ENCODE measurements at regions not wholly inside any gene's neighbourhood (a gene's known extent, or its start where the extent isn't known, plus 50 kb on each side); places are given as distances from the start of the nearest gene placed in this dataset.

DNA sequence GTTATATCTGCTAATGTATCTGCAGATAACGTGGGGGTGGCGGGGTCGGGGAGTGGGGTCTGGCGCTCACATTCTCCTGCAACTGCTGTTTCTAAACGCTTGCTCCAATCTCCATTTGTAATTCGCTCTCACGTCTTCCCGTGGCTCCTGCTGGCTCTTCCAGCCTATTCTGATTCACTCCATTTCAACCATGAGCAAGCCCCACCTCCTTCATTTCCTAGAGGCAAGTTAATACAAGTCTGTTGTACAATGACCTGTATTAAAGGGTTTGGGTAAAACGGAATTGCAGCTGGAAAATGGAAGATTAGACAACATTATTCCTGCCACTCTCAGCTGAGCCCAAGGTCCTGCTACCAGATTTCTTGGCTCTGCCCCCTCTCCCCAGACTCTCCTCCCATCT lies 132.3 kb downstream of the CSNK2A3 start:
- Histone ChIP-seq H3K27ac (no peak overlapping the region), H3K36me3 (no peaks in the 10 kb centered on the region), H3K4me1 (peaks cover 0 to 9% (median 2%) of the 10 kb centered on the region in 3 donors), H3K27me3 (no peaks in the 10 kb centered on the region), H3K4me3 (no peak overlapping the region), H3K9me3 (no peaks in the 10 kb centered on the region)
- ATAC-seq (no peak), FAIRE-seq (no peak), DNase-seq (no peak)
- intact Hi-C loops (cut with DNase I) = no loop called here
- 86% methylated on average over 9 of the region's 9 CpGs for WGBS, 2 donors
- TF ChIP-seq, protein P1, sequence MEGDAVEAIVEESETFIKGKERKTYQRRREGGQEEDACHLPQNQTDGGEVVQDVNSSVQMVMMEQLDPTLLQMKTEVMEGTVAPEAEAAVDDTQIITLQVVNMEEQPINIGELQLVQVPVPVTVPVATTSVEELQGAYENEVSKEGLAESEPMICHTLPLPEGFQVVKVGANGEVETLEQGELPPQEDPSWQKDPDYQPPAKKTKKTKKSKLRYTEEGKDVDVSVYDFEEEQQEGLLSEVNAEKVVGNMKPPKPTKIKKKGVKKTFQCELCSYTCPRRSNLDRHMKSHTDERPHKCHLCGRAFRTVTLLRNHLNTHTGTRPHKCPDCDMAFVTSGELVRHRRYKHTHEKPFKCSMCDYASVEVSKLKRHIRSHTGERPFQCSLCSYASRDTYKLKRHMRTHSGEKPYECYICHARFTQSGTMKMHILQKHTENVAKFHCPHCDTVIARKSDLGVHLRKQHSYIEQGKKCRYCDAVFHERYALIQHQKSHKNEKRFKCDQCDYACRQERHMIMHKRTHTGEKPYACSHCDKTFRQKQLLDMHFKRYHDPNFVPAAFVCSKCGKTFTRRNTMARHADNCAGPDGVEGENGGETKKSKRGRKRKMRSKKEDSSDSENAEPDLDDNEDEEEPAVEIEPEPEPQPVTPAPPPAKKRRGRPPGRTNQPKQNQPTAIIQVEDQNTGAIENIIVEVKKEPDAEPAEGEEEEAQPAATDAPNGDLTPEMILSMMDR (IDR thresholded peaks at IDR 0.05) = no peak

DNA sequence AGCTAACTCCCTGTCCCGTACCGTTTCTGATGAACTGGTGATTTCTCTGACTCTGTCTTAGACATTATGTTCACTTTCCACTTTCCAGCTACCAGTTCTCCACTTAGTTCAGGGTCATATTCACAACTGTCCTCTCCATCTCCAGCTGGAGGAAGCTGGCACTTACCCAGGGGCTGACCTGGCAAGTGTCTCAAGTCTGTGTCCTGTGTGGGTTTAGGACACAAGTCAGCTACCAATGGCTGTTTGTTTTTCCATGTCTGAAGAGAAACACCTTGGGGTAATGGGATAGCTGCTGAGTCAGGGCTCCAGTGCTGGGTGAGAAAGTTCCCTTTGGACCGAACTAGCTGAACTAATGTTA lies 134.4 kb downstream of the CSNK2A3 start:
- TF ChIP-seq, protein P1 (IDR thresholded peaks at IDR 0.05) = no peak
- Histone ChIP-seq H3K36me3 (no peaks in the 10 kb centered on the region), H3K27ac (no peak overlapping the region), H3K9me3 (no peaks in the 10 kb centered on the region), H3K27me3 (no peaks in the 10 kb centered on the region), H3K4me3 (no peak overlapping the region), H3K4me1 (peaks cover 0 to 9% (median 2%) of the 10 kb centered on the region in 3 donors)
- no peak for FAIRE-seq
- DNase-seq = peak in 3 of 6 donors; percentile 19 to 62 (median 28)
- peak; percentile 46 to 76 (median 68) for ATAC-seq
- intact Hi-C loops (cut with DNase I) = no loop called here
- 26 to 38% methylated on average over 3 of the region's 3 CpGs for WGBS, 2 donors

- FAIRE-seq = no peak
- 65 to 67% methylated on average over 5 of the region's 5 CpGs for WGBS, 2 donors
These were observed 135.0 kb downstream of the CSNK2A3 start for GRCh38 chr11:11217929-11218628.

DNA sequence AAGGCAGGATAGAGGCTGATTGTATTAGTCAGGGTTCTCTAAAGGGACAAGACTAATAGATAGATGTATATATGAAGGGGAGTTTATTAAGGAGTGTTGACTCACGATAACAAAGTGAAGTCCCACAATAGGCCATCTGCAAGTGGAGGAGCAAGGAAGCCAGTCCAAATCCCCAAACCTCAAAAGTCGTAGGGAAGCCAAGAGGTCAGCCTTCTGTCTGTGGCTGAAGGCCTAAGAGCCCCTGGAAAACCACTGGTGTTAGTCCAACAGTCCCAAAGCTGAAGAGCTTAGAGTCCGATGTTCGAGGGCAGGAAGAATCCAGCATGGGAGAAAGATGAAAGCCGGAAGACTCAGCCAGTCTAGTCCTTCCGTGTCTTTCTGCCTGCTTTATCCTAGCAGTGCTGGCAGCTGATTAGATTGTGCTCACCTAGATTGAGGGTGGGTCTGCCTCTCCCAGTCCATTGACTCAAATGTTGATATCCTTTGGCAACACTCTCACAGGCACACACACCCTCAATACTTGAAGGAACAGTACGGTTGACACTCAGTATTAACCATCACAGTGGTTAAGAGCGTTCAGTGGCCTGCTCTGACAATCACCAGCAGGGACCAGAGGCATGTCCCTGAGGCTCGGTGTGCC lies 135.6 kb downstream of the CSNK2A3 start:
- Histone ChIP-seq H3K9me3 (no peaks in the 10 kb centered on the region), H3K36me3 (no peaks in the 10 kb centered on the region), H3K27me3 (no peaks in the 10 kb centered on the region), H3K27ac (no peak overlapping the region), H3K4me3 (no peak overlapping the region), H3K4me1 (peaks cover 0 to 9% (median 2%) of the 10 kb centered on the region in 3 donors)
- DNase-seq (no peak), ATAC-seq (no peak), FAIRE-seq (no peak)
- intact Hi-C loops (cut with DNase I) = no loop called here
- TF ChIP-seq, protein P1 (IDR thresholded peaks at IDR 0.05) = no peak
- 91 to 95% methylated on average over 9 of the region's 9 CpGs for WGBS, 2 donors

More at GRCh38 chr11:11217929-11218628, 135.0 kb downstream of the CSNK2A3 start:
- H3K27ac ChIP-seq = no peak overlapping the region
- intact Hi-C loops (cut with DNase I) = no loop called here
- H3K9me3 ChIP-seq = no peaks in the 10 kb centered on the region
- ATAC-seq (peak in 3 of 4 donors; percentile 30 to 66 (median 56)), DNase-seq (no peak)
- H3K4me1 ChIP-seq = peaks cover 0 to 9% (median 2%) of the 10 kb centered on the region in 3 donors
- no peaks in the 10 kb centered on the region for H3K36me3 ChIP-seq
- no peak overlapping the region for H3K4me3 ChIP-seq
- TF ChIP-seq, protein P1 (IDR thresholded peaks at IDR 0.05) = no peak
- no peaks in the 10 kb centered on the region for H3K27me3 ChIP-seq

DNA sequence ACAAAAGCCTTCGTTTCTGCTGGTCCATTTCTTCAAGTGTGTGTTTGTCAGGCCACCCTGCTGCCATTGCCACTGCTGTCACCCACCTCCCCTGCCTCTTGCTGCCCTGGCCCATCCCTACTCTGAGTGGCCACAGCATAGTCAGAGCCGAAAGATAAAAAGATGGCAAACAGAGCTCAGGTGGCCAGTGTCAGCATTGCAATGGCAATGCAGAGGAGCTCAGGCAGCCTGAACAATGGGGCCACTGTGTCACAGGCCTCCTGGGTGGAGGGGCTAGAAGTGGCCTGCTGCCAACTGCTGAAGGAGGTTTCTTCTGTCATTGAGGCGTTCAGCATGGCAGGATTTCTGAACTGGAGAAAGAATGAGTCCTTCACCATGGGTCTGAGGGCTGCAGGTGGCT lies 137.1 kb downstream of the CSNK2A3 start:
- intact Hi-C loops (cut with DNase I) = no loop called here
- Histone ChIP-seq H3K9me3 (no peaks in the 10 kb centered on the region), H3K4me1 (peaks cover 0 to 9% (median 2%) of the 10 kb centered on the region in 3 donors), H3K36me3 (no peaks in the 10 kb centered on the region), H3K4me3 (no peak overlapping the region), H3K27me3 (no peaks in the 10 kb centered on the region), H3K27ac (no peak overlapping the region)
- TF ChIP-seq, protein P1 (IDR thresholded peaks at IDR 0.05) = no peak
- FAIRE-seq (no peak), ATAC-seq (peak in 1 of 4 donors; percentile 42), DNase-seq (no peak)
- WGBS, 2 donors = 58 to 63% methylated on average over 3 of the region's 3 CpGs
